ENCODE measurements at regions not wholly inside any gene's neighbourhood (a gene's known extent, or its start where the extent isn't known, plus 50 kb on each side); places are given as distances from the start of the nearest gene placed in this dataset.

DNA sequence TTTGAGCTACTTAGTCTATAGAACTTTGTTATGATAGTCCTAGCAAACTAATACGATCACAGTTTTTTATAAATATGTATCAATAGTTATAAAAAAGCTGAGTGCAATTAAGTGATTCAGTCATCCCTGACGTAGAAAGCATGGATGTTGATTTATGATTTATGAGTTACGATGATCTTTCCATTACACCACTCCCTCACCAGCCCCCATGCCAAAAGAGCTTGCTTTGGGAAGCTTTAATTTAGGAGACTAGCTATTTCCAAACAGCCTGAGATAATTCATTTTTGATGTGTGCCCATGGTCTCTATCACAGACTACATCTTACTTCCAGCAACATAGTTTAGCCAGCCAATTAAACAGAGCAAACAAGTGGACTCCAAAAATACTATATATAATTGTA is 256.8 kb downstream of the GABRG2 start:
- no peak for ATAC-seq
- Mint-ChIP-seq H3K27ac (no peak overlapping the region), H3K36me3 (peaks cover 10% of the 10 kb centered on the region), H3K27me3 (ENCODE audit: low read depth) (no peaks in the 10 kb centered on the region), H3K4me3 (no peak overlapping the region), H3K9me3 (peaks cover 30% of the 10 kb centered on the region), H3K4me1 (peaks cover 10% of the 10 kb centered on the region)
- CTCF ChIA-PET: no interaction called here
- no peak for DNase-seq (ENCODE audit: low spot score)
- POLR2A ChIA-PET: no interaction called here
- TF ChIP-seq ELF4 (CRISPR knock-in tag; IDR thresholded peaks at IDR 0.05; ENCODE audit: low read depth) (no peak), ESRRA (CRISPR knock-in tag; IDR thresholded peaks at IDR 0.05; ENCODE audit: borderline replicate concordance) (no peak), NFYB (CRISPR knock-in tag; conservative IDR thresholded peaks at IDR 0.05; ENCODE audit: low read depth) (no peak), KAT7 (CRISPR knock-in tag; IDR thresholded peaks at IDR 0.05; ENCODE audit: borderline replicate concordance) (no peak), NFE2L1 (CRISPR knock-in tag; IDR thresholded peaks at IDR 0.05) (no peak), NFATC4 (CRISPR knock-in tag; IDR thresholded peaks at IDR 0.05) (no peak)
- TF ChIP-seq, protein P1, sequence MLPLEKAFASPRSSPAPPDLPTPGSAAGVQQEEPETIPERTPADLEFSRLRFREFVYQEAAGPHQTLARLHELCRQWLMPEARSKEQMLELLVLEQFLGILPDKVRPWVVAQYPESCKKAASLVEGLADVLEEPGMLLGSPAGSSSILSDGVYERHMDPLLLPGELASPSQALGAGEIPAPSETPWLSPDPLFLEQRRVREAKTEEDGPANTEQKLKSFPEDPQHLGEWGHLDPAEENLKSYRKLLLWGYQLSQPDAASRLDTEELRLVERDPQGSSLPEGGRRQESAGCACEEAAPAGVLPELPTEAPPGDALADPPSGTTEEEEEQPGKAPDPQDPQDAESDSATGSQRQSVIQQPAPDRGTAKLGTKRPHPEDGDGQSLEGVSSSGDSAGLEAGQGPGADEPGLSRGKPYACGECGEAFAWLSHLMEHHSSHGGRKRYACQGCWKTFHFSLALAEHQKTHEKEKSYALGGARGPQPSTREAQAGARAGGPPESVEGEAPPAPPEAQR (CRISPR knock-in tag; IDR thresholded peaks at IDR 0.05): no peak
- TF ChIP-seq, protein P2, sequence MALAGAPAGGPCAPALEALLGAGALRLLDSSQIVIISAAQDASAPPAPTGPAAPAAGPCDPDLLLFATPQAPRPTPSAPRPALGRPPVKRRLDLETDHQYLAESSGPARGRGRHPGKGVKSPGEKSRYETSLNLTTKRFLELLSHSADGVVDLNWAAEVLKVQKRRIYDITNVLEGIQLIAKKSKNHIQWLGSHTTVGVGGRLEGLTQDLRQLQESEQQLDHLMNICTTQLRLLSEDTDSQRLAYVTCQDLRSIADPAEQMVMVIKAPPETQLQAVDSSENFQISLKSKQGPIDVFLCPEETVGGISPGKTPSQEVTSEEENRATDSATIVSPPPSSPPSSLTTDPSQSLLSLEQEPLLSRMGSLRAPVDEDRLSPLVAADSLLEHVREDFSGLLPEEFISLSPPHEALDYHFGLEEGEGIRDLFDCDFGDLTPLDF (CRISPR knock-in tag; IDR thresholded peaks at IDR 0.05): no peak
- TF ChIP-seq, protein P3, sequence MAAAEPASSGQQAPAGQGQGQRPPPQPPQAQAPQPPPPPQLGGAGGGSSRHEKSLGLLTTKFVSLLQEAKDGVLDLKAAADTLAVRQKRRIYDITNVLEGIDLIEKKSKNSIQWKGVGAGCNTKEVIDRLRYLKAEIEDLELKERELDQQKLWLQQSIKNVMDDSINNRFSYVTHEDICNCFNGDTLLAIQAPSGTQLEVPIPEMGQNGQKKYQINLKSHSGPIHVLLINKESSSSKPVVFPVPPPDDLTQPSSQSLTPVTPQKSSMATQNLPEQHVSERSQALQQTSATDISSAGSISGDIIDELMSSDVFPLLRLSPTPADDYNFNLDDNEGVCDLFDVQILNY (CRISPR knock-in tag; IDR thresholded peaks at IDR 0.05): no peak

DNA sequence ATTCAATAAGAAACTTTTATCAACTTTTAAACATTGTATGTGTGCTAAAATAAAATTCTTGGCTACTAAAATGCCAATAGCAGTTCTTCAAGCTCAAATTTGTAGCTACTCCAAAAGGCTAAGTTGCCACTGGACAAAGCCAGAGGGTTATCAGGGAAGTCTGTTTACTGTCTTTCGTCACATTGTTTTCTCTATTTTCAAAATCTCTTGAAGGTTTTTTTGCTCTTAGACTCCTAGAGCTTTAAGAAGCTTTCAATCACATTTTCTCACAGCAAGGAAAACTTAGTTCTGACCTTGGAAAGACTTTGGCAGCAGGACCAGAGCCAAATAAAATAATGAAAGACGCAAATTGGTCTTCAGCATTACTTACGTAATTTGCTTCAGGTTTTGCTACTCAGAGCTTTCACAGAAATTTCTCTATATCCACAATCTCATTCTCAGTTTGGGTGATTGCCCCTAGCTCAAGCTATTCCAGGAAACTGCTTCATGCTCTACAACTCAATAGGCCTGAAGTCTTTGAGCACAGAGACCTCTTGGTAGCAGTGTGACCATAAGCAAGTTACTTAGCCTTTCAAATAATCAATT is 257.7 kb downstream of the GABRG2 start:
- Mint-ChIP-seq H3K27ac (no peak overlapping the region), H3K9me3 (peaks cover 27% of the 10 kb centered on the region), H3K36me3 (0 out of 2 replicates have a peak, but pooled peaks cover 4% of the 10 kb centered on the region), H3K27me3 (ENCODE audit: low read depth) (no peaks in the 10 kb centered on the region), H3K4me1 (peaks cover 10% of the 10 kb centered on the region), H3K4me3 (no peak overlapping the region)
- ATAC-seq (no peak), DNase-seq (ENCODE audit: low spot score) (no peak)
- ChIA-PET CTCF (no interaction called here), POLR2A (no interaction called here)
- TF ChIP-seq, protein P4, sequence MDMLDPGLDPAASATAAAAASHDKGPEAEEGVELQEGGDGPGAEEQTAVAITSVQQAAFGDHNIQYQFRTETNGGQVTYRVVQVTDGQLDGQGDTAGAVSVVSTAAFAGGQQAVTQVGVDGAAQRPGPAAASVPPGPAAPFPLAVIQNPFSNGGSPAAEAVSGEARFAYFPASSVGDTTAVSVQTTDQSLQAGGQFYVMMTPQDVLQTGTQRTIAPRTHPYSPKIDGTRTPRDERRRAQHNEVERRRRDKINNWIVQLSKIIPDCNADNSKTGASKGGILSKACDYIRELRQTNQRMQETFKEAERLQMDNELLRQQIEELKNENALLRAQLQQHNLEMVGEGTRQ (CRISPR knock-in tag; IDR thresholded peaks at IDR 0.05): no peak
- TF ChIP-seq, protein P5, sequence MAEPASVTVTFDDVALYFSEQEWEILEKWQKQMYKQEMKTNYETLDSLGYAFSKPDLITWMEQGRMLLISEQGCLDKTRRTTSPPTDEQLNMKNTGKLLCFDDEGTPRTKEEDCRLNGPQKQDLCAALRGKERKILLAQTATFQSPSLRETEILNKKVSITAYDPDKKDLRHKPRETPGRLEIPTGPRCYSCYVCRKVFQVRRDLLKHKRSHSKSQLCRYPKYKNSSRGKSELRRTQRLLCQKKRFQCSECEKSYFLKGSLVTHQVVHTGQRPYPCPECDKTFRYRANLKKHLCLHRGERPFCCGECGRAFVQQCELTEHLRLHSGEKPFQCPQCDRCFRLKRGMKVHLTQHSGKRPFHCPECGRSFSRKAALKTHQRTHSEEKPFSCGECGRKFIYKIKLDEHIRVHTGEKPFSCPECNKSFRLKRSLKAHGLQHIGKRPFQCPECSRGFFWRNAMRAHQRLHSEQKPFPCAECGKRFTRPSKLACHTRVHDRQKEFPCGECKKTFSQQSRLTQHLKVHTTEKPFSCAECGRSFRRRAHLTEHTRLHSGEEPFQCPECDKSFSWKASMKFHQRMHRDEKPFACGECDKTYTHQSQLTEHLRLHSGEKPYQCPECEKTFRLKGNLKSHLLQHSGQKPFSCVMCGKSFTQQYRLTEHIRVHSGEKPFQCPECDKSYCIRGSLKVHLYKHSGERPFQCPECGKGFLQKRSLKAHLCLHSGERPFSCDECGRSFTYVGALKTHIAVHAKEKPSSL (CRISPR knock-in tag; conservative IDR thresholded peaks at IDR 0.05): no peak
- no peak for TF ChIP-seq TEAD4 (CRISPR knock-in tag; IDR thresholded peaks at IDR 0.05)
- TF ChIP-seq, protein P6, sequence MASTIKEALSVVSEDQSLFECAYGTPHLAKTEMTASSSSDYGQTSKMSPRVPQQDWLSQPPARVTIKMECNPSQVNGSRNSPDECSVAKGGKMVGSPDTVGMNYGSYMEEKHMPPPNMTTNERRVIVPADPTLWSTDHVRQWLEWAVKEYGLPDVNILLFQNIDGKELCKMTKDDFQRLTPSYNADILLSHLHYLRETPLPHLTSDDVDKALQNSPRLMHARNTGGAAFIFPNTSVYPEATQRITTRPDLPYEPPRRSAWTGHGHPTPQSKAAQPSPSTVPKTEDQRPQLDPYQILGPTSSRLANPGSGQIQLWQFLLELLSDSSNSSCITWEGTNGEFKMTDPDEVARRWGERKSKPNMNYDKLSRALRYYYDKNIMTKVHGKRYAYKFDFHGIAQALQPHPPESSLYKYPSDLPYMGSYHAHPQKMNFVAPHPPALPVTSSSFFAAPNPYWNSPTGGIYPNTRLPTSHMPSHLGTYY (CRISPR knock-in tag; IDR thresholded peaks at IDR 0.05): no peak
- no peak for TF ChIP-seq FOXK1 (CRISPR knock-in tag; IDR thresholded peaks at IDR 0.05)
- TF ChIP-seq TCF7 (CRISPR knock-in tag; IDR thresholded peaks at IDR 0.05; ENCODE audit: low read depth): no peak
- TF ChIP-seq, protein P7, sequence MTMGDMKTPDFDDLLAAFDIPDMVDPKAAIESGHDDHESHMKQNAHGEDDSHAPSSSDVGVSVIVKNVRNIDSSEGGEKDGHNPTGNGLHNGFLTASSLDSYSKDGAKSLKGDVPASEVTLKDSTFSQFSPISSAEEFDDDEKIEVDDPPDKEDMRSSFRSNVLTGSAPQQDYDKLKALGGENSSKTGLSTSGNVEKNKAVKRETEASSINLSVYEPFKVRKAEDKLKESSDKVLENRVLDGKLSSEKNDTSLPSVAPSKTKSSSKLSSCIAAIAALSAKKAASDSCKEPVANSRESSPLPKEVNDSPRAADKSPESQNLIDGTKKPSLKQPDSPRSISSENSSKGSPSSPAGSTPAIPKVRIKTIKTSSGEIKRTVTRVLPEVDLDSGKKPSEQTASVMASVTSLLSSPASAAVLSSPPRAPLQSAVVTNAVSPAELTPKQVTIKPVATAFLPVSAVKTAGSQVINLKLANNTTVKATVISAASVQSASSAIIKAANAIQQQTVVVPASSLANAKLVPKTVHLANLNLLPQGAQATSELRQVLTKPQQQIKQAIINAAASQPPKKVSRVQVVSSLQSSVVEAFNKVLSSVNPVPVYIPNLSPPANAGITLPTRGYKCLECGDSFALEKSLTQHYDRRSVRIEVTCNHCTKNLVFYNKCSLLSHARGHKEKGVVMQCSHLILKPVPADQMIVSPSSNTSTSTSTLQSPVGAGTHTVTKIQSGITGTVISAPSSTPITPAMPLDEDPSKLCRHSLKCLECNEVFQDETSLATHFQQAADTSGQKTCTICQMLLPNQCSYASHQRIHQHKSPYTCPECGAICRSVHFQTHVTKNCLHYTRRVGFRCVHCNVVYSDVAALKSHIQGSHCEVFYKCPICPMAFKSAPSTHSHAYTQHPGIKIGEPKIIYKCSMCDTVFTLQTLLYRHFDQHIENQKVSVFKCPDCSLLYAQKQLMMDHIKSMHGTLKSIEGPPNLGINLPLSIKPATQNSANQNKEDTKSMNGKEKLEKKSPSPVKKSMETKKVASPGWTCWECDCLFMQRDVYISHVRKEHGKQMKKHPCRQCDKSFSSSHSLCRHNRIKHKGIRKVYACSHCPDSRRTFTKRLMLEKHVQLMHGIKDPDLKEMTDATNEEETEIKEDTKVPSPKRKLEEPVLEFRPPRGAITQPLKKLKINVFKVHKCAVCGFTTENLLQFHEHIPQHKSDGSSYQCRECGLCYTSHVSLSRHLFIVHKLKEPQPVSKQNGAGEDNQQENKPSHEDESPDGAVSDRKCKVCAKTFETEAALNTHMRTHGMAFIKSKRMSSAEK (CRISPR knock-in tag; IDR thresholded peaks at IDR 0.05; ENCODE audit: borderline replicate concordance): no peak
- TF ChIP-seq, protein P8, sequence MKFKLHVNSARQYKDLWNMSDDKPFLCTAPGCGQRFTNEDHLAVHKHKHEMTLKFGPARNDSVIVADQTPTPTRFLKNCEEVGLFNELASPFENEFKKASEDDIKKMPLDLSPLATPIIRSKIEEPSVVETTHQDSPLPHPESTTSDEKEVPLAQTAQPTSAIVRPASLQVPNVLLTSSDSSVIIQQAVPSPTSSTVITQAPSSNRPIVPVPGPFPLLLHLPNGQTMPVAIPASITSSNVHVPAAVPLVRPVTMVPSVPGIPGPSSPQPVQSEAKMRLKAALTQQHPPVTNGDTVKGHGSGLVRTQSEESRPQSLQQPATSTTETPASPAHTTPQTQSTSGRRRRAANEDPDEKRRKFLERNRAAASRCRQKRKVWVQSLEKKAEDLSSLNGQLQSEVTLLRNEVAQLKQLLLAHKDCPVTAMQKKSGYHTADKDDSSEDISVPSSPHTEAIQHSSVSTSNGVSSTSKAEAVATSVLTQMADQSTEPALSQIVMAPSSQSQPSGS (CRISPR knock-in tag; IDR thresholded peaks at IDR 0.05; ENCODE audit: borderline replicate concordance, low read depth): no peak
- no peak for TF ChIP-seq TP53 (CRISPR knock-in tag; IDR thresholded peaks at IDR 0.05)
- TF ChIP-seq ZBTB21 (CRISPR knock-in tag; IDR thresholded peaks at IDR 0.05; ENCODE audit: borderline replicate concordance): no peak
- TF ChIP-seq, protein P9, sequence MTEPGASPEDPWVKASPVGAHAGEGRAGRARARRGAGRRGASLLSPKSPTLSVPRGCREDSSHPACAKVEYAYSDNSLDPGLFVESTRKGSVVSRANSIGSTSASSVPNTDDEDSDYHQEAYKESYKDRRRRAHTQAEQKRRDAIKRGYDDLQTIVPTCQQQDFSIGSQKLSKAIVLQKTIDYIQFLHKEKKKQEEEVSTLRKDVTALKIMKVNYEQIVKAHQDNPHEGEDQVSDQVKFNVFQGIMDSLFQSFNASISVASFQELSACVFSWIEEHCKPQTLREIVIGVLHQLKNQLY (CRISPR knock-in tag; IDR thresholded peaks at IDR 0.05): no peak
- TF ChIP-seq CBFB (CRISPR knock-in tag; IDR thresholded peaks at IDR 0.05; ENCODE audit: low read depth): no peak

Measured in WTC11 (cell line).